GM21526 (cell line): ENCODE measurements at regions not wholly inside any gene's neighbourhood (a gene's known extent, or its start where the extent isn't known, plus 50 kb on each side); places are given as distances from the start of the nearest gene placed in this dataset.
A peak's percentile ranks its signal among the peaks of the same experiment; 100 is the strongest.
"Not testable (repeated sequence)": the region's sequence is repeated elsewhere in the genome, so short reads cannot be mapped to it uniquely, and the experiment has no call there.

Experiments
- ATAC-seq: cut with Tn5 transposase; IDR thresholded peaks from one replicate; pipeline ENCODE4 v1.9.1; 2021; ENCODE audit warnings: moderate library complexity; ENCODE audit not compliant: unreplicated experiment, low FRiP score

GRCh38 chr12:87599459-87599858 lies 429.7 kb downstream of the C12orf50 start:
- ATAC-seq, result no peak

DNA sequence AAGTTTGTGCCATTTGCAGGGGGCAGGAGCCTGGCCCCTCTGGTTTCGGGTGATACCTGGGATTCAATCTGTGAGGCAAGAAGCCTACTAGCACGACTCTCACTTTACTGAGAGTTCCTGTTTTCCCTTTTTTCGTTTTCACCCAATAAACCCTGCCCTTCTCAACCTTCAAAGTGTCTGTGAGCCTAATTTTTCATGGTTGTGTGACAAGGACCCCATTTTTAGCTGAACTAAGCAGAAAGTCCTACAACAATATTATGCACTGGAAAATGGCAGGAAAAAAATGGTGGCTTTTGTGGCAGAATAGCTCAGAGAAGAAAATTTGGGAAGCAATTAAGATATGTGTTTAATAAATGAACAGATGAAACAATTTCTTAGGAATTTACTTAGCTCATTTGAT lies 432.1 kb downstream of the C12orf50 start:
- no peak for ATAC-seq

GRCh38 chr12:87596636-87597035 lies 432.6 kb downstream of the C12orf50 start:
- no peak for ATAC-seq

DNA sequence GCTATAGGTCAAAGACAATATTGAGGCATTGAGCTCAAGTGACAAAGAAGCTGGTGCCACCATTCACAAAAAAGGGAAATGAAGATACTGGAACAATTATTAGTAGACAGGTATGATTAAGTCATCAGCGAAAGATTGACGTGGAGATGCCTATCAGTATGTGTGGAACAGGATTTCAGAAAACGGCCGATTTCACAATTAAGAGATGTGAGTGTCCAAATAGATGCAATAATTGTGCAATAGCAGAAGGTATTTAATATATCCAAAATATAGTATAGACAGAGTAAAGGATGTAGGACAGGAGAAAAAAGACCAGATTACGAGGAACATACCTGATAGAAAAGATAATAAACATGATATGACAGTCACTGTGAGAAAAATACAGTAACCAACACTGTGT lies 433.1 kb downstream of the C12orf50 start:
- no peak for ATAC-seq

DNA sequence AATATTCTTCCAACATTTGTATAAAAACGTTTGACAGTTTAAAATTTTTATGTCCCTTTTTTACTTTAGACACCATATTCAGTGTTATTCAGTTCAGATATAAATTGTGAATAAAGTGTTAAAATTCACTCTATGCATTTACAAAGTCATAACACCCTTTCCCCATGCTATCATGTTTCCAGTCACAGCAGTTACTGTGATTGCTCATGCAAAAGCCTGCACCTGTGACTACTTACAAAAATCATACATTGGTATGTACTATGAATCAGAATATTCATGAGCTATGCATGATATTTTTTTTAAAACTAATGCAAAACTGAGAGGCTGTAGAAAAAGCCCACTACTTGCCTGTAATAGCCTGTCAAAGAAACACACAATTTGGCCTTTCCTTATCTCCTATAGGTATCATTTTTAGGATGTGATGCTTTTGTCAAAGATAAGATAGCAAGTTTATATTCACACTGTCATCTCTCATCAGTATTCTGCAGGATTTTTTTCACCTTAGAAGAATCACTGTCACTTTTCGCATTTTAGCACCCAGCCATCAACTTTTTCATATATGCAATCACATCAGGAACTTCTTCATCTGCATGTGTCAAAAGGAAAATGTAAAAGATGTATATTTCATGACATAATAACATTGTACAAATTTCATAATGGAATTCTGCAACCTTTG lies 443.2 kb downstream of the C12orf50 start:
- no peak for ATAC-seq

DNA sequence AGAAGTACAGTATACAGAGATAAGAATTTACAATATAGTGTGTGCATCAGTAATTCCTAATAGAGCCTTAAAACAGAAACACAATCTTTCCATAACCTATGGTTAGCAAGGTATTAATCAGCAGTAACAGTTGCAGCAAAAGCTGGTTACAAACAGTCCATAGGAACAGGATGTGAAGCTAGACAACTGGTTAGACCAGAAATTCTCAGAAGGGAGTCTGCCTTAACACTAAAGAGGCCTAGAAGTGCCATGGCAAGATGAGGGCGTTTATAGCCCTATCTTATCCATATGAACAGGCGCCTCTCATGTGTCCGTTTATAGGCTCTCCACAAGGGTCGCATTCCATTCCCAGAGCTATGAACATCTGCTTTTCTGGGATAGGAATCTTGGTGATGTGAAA lies 450.1 kb downstream of the C12orf50 start:
- ATAC-seq, result not testable (repeated sequence)

- ATAC-seq, result no peak
Observed at GRCh38 chr12:87575906-87576305, 453.3 kb downstream of the C12orf50 start.

DNA sequence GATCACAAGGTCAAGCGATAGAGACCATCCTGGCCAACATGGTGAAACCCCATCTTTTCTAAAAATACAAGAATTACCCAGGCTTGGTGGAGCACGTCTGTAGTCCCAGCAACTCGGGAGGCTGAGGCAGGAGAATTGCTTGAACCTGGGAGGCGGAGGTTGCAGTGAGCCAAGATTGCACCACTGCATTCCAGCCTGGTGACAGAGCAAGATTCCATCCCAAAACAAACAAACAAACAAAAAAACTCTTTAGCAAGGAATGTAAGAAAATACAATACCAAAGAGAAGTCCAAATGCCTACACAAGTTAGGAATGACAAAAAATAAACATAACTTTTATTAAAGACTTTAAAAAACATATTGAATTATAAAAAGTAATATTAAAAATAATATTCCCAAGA lies 462.3 kb downstream of the C12orf50 start:
- ATAC-seq, result not testable (repeated sequence)

GRCh38 chr12:87556985-87557384 lies 472.2 kb downstream of the C12orf50 start:
- no peak for ATAC-seq

- not testable (repeated sequence) for ATAC-seq
Observed at GRCh38 chr12:87531213-87531612, 498.0 kb downstream of the C12orf50 start.

DNA sequence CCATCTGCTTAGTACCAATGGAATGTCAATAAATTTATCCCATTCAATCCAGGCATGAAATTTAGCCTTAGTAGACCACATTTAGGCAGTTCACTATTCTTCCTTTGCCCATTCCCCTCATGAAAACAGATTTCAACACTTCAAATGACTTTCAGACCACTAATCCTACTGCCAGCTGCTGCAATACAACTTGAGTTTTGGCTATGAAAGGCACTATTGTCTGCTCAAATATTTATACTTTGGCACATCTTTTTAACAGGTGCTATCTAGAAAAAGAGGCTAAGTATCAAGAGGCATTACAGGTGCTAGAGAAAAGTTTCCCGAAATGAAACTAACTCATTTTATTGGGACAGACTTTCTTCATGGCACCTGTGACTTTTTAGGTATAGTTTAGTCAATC lies 499.8 kb downstream of the C12orf50 start:
- no peak for ATAC-seq

DNA sequence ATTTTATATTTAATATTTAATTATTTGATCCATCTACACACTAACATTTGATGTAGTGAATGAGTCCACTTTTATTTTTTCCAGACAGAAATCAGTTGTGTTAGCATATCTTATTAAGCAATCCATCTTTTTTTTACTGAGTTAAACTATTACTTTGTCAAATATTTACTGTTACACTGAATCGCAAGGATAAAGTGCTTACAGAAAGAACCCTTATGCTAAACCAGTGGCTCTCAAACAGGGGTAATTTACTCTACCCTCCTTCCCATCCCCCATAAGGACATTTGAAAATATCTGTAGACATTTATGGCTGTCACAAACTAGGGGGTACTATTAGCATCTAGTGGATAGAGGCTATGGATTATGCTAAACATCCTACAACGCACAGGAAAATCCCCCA lies 508.2 kb downstream of the C12orf50 start:
- no peak for ATAC-seq

- ATAC-seq, result no peak
Observed at GRCh38 chr12:87518481-87518880, 510.7 kb downstream of the C12orf50 start.

DNA sequence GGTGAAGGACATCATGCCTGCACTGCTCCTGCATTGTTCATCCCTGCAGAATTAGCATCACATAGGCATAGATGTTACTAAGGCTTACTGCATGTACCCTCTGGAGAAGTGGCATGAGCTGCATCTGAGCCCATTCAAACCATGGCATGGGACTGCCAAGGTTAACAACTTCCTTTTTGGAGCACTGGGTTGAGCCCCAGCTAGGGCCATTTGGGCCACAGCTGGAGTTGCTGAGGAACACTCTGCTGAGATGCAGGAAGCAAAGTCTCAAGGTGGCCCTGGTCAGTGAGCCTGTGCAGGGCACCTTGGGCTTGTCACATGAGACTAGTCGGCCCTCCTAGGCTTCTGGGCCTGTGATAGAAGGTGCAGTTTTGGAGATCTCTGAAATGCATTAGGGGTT lies 511.2 kb downstream of the C12orf50 start:
- ATAC-seq, result no peak

- no peak for ATAC-seq
Observed at GRCh38 chr12:87513536-87514280, 515.5 kb downstream of the C12orf50 start.

- no peak for ATAC-seq
Observed at GRCh38 chr12:87511371-87511770, 517.8 kb downstream of the C12orf50 start.

GRCh38 chr12:87509237-87509820 lies 519.9 kb downstream of the C12orf50 start:
- peak; percentile 52 for ATAC-seq

GRCh38 chr12:87491598-87491997 lies 537.6 kb downstream of the C12orf50 start:
- no peak for ATAC-seq

GRCh38 chr12:87491089-87491488 lies 538.1 kb downstream of the C12orf50 start:
- no peak for ATAC-seq

GRCh38 chr12:87469295-87469694 lies 559.9 kb downstream of the C12orf50 start:
- ATAC-seq, result no peak

DNA sequence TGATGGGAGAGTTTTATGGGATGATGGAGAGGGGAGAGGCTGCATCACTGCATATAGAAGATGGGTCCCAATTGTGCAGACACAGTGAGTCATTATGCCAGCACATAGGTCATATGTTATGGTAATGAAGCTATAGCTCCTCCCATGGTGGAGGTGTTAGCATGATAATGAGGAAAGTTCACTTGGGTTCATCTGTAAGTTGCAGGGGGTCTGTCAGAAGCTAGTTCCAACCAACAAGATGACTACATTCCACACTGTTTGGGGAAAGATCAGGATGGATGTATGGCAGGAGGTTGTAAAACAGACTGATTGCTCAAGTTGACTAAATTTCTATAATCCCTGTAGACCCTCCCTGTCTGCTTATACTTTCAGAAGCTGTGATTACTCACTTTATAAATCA lies 561.3 kb downstream of the C12orf50 start:
- ATAC-seq, result no peak

- ATAC-seq, result no peak
Observed at GRCh38 chr12:87464565-87464964, 564.6 kb downstream of the C12orf50 start.
